ENCODE measurements at regions not wholly inside any gene's neighbourhood (a gene's known extent, or its start where the extent isn't known, plus 50 kb on each side); places are given as distances from the start of the nearest gene placed in this dataset.

DNA sequence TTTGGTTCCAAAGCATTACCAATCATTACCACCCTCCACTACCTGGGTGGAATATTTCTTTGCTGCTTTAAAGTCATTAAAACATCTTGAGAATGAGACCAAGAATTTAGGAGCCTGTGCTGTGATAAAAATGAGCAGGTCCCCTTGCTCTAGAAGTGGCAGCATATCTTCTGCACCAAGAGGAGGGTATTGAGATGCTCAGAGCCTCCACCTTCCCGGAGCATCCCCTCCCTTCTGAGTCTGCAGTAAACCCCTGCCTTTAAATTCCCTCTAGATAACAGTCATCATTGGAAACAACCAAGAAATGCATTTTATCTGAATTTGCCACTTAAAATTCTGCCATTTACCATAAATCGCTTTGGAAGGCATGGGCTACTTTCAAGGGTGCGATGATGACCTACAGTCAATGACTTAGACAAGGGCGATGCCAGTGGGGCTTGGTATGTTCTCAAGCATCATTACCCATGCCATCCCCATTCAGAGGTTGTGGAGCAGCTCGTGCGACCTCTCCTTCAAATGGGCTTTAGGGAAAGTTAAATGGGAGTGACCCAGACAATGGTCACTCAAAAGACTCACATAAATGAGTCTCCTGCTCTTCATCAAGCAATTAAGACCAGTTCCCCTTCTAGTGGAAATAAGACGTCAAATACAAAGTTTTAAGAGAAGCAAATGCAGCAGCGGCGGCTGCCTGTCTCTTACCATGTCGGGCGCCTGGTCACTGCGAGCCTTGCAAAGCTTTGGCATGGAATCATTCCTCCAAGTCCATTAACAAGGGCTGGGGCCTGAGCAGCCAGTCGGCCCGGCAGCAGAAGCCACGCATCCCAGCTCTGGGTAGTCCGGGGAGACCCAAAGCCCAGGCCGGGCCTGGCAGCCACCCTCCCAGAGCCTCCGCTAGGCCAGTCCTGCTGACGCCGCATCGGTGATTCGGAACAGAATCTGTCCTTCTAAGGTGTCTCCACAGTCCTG, 334.5 kb downstream of the TMEM121 start:
- Histone ChIP-seq H3K4me1 (ENCODE audit: low read depth, poor library complexity, severe bottlenecking) (no peaks in the 10 kb centered on the region), H3K4me2 (peak overlapping the region; percentile 51), H3K27ac (peak overlapping the region; percentile 99), H3K4me3 (IDR thresholded peaks at IDR 0.05; ENCODE audit: insufficient read depth, low read depth, low read length) (no peak overlapping the region), H3K79me2 (ENCODE audit: insufficient read depth, low read depth) (peaks cover 37% of the 10 kb centered on the region), H3K27me3 (ENCODE audit: insufficient read depth, low read depth) (no peaks in the 10 kb centered on the region), H3K36me3 (ENCODE audit: insufficient read depth) (no peaks in the 10 kb centered on the region), H2AFZ (ENCODE audit: low read depth) (no peak overlapping the region), H3K9ac (peak overlapping the region; percentile 97), H4K20me1 (ENCODE audit: insufficient read depth) (no peaks in the 10 kb centered on the region)
- TF ChIP-seq, protein P1, sequence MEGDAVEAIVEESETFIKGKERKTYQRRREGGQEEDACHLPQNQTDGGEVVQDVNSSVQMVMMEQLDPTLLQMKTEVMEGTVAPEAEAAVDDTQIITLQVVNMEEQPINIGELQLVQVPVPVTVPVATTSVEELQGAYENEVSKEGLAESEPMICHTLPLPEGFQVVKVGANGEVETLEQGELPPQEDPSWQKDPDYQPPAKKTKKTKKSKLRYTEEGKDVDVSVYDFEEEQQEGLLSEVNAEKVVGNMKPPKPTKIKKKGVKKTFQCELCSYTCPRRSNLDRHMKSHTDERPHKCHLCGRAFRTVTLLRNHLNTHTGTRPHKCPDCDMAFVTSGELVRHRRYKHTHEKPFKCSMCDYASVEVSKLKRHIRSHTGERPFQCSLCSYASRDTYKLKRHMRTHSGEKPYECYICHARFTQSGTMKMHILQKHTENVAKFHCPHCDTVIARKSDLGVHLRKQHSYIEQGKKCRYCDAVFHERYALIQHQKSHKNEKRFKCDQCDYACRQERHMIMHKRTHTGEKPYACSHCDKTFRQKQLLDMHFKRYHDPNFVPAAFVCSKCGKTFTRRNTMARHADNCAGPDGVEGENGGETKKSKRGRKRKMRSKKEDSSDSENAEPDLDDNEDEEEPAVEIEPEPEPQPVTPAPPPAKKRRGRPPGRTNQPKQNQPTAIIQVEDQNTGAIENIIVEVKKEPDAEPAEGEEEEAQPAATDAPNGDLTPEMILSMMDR (conservative IDR thresholded peaks at IDR 0.05; ENCODE audit: low read depth, low read length): no peak

DNA sequence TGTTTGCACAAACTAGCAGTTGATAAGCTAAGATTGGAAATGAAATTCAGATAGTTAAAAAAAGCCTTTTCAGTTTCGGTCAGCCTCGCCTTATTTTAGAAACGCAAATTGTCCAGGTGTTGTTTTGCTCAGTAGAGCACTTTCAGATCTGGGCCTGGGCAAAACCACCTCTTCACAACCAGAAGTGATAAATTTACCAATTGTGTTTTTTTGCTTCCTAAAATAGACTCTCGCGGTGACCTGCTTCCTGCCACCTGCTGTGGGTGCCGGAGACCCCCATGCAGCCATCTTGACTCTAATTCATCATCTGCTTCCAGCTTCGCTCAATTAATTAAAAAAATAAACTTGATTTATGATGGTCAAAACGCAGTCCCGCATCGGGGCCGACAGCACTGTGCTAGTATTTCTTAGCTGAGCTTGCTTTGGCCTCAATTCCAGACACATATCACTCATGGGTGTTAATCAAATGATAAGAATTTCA, 335.6 kb downstream of the TMEM121 start:
- peak overlapping the region; percentile 97 for H3K9ac ChIP-seq
- H3K4me2 ChIP-seq: peak overlapping the region; percentile 29; the same call in 1 of the 2 replicates

GRCh38 chr14:105862581-105863239, 336.3 kb downstream of the TMEM121 start:
- H3K4me1 ChIP-seq (ENCODE audit: low read depth, poor library complexity, severe bottlenecking): no peaks in the 10 kb centered on the region
- no peak overlapping the region for H2AFZ ChIP-seq (ENCODE audit: low read depth)
- H3K4me2 ChIP-seq: peak overlapping the region; percentile 29; the same call in 1 of the 2 replicates
- H3K9ac ChIP-seq: peak overlapping the region; percentile 97
- TF ChIP-seq, protein P1 (conservative IDR thresholded peaks at IDR 0.05; ENCODE audit: low read depth, low read length): no peak
- H4K20me1 ChIP-seq (ENCODE audit: insufficient read depth): no peaks in the 10 kb centered on the region
- H3K4me3 ChIP-seq (IDR thresholded peaks at IDR 0.05; ENCODE audit: insufficient read depth, low read depth, low read length): no peak overlapping the region
- no peaks in the 10 kb centered on the region for H3K27me3 ChIP-seq (ENCODE audit: insufficient read depth, low read depth)
- H3K27ac ChIP-seq: peak overlapping the region; percentile 99
- no peaks in the 10 kb centered on the region for H3K36me3 ChIP-seq (ENCODE audit: insufficient read depth)
- peaks cover 37% of the 10 kb centered on the region for H3K79me2 ChIP-seq (ENCODE audit: insufficient read depth, low read depth)

More for the DNA sequence above, 335.6 kb downstream of the TMEM121 start:
- H4K20me1 ChIP-seq (ENCODE audit: insufficient read depth): no peaks in the 10 kb centered on the region
- H3K4me3 ChIP-seq (IDR thresholded peaks at IDR 0.05; ENCODE audit: insufficient read depth, low read depth, low read length): no peak overlapping the region
- no peak overlapping the region for H2AFZ ChIP-seq (ENCODE audit: low read depth)
- TF ChIP-seq, protein P1 (conservative IDR thresholded peaks at IDR 0.05; ENCODE audit: low read depth, low read length): no peak
- no peaks in the 10 kb centered on the region for H3K4me1 ChIP-seq (ENCODE audit: low read depth, poor library complexity, severe bottlenecking)
- no peaks in the 10 kb centered on the region for H3K36me3 ChIP-seq (ENCODE audit: insufficient read depth)
- H3K27ac ChIP-seq: peak overlapping the region; percentile 99
- no peaks in the 10 kb centered on the region for H3K27me3 ChIP-seq (ENCODE audit: insufficient read depth, low read depth)
- peaks cover 37% of the 10 kb centered on the region for H3K79me2 ChIP-seq (ENCODE audit: insufficient read depth, low read depth)

GRCh38 chr14:105863296-105864108, 337.1 kb downstream of the TMEM121 start:
- no peak overlapping the region for H3K4me2 ChIP-seq
- peaks cover 37% of the 10 kb centered on the region for H3K79me2 ChIP-seq (ENCODE audit: insufficient read depth, low read depth)
- TF ChIP-seq, protein P1 (conservative IDR thresholded peaks at IDR 0.05; ENCODE audit: low read depth, low read length): no peak
- H3K27me3 ChIP-seq (ENCODE audit: insufficient read depth, low read depth): no peaks in the 10 kb centered on the region
- H2AFZ ChIP-seq (ENCODE audit: low read depth): no peak overlapping the region
- peak overlapping the region; percentile 99 for H3K27ac ChIP-seq
- H3K9ac ChIP-seq: peak overlapping the region; percentile 97
- H3K36me3 ChIP-seq (ENCODE audit: insufficient read depth): no peaks in the 10 kb centered on the region
- no peaks in the 10 kb centered on the region for H4K20me1 ChIP-seq (ENCODE audit: insufficient read depth)
- H3K4me1 ChIP-seq (ENCODE audit: low read depth, poor library complexity, severe bottlenecking): no peaks in the 10 kb centered on the region
- no peak overlapping the region for H3K4me3 ChIP-seq (IDR thresholded peaks at IDR 0.05; ENCODE audit: insufficient read depth, low read depth, low read length)
